ENCODE measurements at regions not wholly inside any gene's neighbourhood (a gene's known extent, or its start where the extent isn't known, plus 50 kb on each side); places are given as distances from the start of the nearest gene placed in this dataset.

GRCh38 chr9:86494644-86495111 is 140.5 kb upstream of the TUT7 start:
- TF ChIP-seq CTCF (IDR thresholded peaks at IDR 0.05; ENCODE audit: insufficient read depth, low read length, poor library complexity, severe bottlenecking): no peak
- no peak for TF ChIP-seq EZH2phosphoT487 (conservative IDR thresholded peaks at IDR 0.05; ENCODE audit: low read length)
